HEK293 (cell line): ENCODE measurements at regions not wholly inside any gene's neighbourhood (a gene's known extent, or its start where the extent isn't known, plus 50 kb on each side); places are given as distances from the start of the nearest gene placed in this dataset.

Experiments
- REPIN1 ChIP-seq: fragments of 450-650 bp; formaldehyde crosslinking; IDR thresholded peaks from 2 replicates; pipeline ENCODE4 v1.5.1; 2017; ENCODE audit warnings: missing biosample characterization, missing genetic modification characterization, low read depth
- ZNF544 ChIP-seq: fragments of 450-650 bp; formaldehyde crosslinking; IDR thresholded peaks from 2 replicates; pipeline ENCODE4 v1.5.0; 2017; ENCODE audit warnings: missing biosample characterization, missing genetic modification characterization
- TF ChIP-seq, protein P1 (sequence below): fragments of 450-650 bp; formaldehyde crosslinking; IDR thresholded peaks from 2 replicates; pipeline ENCODE4 v1.5.1; 2016; ENCODE audit warnings: missing biosample characterization, missing genetic modification characterization
- TF ChIP-seq, protein P2 (sequence below): fragments of 450-650 bp; formaldehyde crosslinking; IDR thresholded peaks from 2 replicates; pipeline ENCODE4 v1.5.1; 2016; ENCODE audit warnings: missing biosample characterization, missing genetic modification characterization

DNA sequence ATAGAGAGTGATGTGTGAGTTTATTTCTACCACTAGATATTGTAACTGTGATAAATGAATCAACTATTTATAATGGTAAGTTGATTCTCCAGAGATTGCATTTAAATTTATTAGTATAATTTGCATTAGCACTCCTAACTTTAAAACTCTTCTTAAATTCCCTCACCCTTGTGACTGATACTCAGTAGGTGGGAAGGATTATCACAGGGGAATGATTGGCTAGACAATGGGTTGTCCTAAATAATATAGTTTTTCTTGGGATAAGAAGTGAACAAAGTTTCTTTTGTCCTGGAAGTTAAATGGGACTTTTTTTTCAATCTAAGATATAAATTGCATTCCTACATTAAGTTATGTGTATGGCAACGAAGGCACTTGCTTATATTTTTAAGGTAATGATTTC is 169.2 kb upstream of the PITX2 start:
- TF ChIP-seq ZNF544 (tag by site-specific recombination) = no peak
- TF ChIP-seq, protein P1, sequence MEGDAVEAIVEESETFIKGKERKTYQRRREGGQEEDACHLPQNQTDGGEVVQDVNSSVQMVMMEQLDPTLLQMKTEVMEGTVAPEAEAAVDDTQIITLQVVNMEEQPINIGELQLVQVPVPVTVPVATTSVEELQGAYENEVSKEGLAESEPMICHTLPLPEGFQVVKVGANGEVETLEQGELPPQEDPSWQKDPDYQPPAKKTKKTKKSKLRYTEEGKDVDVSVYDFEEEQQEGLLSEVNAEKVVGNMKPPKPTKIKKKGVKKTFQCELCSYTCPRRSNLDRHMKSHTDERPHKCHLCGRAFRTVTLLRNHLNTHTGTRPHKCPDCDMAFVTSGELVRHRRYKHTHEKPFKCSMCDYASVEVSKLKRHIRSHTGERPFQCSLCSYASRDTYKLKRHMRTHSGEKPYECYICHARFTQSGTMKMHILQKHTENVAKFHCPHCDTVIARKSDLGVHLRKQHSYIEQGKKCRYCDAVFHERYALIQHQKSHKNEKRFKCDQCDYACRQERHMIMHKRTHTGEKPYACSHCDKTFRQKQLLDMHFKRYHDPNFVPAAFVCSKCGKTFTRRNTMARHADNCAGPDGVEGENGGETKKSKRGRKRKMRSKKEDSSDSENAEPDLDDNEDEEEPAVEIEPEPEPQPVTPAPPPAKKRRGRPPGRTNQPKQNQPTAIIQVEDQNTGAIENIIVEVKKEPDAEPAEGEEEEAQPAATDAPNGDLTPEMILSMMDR (tag by site-specific recombination) = no peak
- no peak for TF ChIP-seq REPIN1 (tag by site-specific recombination)
- TF ChIP-seq, protein P2, sequence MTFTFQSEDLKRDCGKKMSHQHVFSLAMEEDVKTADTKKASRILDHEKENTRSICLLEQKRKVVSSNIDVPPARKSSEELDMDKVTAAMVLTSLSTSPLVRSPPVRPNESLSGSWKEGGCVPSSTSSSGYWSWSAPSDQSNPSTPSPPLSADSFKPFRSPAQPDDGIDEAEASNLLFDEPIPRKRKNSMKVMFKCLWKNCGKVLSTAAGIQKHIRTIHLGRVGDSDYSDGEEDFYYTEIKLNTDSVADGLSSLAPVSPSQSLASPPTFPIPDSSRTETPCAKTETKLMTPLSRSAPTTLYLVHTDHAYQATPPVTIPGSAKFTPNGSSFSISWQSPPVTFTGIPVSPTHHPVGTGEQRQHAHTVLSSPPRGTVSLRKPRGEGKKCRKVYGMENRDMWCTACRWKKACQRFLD = no peak
